DMS53 (cell line): ENCODE measurements at regions not wholly inside any gene's neighbourhood (a gene's known extent, or its start where the extent isn't known, plus 50 kb on each side); places are given as distances from the start of the nearest gene placed in this dataset.

ENCODE experiments used
- DNase-seq: peaks from one replicate; lab custom pipeline; 2025; lab: John Stamatoyannopoulos, UW

DNA sequence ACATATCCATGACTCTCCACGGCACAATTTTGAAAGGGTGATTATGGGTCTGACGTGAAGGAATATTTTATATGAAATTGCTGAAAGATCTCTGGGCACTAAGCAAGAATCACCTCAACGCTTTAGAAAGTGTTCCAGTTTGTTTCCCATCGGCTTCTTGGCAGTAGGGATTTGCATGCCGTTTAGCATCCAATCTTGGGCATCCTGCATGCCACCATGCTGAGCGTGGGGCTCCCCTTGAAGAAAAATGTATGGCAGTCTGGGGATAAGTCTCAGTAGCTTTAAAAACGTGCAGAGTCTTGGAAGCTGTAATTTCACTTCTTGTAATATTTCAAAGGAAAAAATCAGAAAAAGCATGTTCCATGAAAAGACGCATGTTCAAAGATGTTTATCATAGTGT is 151.7 kb downstream of the DMRT2 start:
- no peak for DNase-seq

DNA sequence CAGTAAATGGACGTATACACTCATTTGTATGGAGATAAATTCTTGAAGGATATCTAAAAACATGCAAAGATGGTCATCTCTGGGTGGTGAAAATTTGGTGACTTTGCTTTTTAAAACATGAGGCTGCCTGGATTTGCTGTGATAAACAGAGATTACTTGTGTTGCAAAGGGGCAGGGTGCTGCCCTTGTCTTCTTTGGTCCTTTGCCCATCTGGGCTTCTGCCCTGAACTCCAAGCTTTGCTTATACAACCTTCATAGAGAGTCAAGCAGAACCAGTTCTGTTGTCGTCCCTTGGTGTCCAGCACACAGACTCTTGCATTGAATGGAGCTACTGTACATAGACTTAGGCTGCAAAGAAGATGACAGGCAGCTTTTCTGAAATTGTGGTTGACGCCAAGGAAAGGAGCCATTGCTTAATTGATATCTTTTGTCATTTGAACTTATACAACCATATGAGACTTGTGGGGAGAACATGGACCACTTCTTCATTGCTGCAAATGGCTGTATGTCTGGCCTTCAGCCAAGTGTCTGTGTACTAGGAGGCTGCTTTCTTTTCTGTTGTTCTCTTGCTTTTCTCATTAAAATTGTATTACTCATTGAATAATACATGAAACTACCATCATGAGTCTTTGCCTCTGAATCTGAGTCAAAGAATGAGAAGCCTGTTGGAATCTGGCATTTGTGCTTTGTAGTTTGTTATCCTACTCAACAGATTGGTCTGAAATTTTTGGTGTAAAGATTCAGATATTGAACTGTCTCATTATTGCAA is 152.5 kb downstream of the DMRT2 start:
- DNase-seq = no peak

DNA sequence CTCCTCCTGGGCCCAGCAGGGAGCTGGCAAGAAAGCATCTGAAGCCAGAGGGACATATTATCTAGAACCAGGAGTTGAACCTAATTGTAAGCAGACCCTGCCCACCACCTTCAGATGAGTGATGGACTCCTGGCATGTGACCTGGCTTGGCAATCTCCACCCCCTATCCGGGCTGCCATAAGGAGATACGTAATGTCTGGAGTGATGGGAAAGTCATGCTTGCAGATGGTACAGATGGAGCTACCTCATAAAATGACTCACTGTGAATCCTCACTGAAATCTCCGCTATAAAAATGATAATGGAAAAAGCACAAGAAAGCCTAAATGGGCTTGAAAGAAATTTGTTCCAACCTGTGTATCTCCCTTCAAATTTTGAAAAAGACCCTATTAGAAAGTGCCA is 157.5 kb downstream of the DMRT2 start:
- no peak for DNase-seq

DNA sequence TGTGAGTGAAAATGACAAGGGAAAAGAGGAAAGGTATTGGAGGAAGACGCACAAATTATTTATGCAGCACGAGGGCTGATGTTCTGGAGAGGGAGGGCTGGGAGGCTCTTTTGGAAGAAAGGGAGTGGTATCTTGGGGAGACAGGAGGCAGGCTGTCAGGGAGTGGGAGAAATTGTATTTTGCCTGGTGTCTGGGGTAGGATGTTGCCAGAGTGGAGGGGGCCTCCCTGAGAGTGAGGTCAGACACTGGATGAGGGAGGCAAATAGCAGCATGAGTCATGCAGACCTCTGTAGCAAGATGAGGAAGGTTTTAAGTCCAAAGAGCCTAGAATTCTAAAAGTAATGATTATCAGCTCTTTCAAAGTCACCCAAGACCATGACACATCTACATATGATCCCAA is 158.0 kb downstream of the DMRT2 start:
- peak; percentile 4 for DNase-seq

GRCh38 chr9:1210954-1211353 is 160.8 kb downstream of the DMRT2 start:
- DNase-seq = no peak

DNA sequence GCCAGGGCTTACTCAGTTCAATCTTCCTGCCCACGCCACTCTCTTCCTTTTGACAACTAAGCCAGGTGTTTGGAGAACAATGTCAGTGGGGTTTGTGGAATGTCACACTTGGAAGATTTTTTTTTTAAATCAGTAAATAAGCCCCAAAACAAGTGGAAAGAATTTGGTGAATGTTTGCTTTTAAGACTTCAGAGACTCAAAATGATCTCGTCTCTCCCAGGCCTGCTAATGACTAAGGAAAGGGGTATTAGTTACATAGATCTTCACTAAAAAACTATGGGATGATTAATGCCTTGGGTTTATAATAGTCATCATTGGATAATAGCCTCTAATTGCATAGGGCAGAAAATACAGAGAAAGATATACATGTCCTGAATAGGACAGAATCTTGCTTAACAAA is 166.4 kb downstream of the DMRT2 start:
- DNase-seq = no peak

DNA sequence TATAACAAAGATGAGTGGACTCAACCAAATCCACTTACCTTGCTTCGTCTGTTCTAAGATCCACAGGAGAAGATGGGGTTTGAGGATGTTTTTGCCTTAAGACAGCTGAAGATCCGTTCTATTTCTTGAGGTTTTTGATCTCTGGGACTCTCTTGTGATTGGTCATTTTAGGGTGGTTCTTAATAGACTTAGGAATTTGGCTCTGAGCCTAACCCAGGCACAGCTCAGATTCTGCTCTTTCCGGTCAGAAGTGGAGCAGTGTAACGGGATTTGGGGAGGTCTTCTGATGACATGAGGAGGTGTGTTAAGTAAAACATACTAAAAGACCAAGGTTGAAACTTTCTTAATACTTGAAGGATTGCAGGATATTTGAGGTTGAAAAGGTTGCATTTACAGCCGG is 166.9 kb downstream of the DMRT2 start:
- DNase-seq = no peak

DNA sequence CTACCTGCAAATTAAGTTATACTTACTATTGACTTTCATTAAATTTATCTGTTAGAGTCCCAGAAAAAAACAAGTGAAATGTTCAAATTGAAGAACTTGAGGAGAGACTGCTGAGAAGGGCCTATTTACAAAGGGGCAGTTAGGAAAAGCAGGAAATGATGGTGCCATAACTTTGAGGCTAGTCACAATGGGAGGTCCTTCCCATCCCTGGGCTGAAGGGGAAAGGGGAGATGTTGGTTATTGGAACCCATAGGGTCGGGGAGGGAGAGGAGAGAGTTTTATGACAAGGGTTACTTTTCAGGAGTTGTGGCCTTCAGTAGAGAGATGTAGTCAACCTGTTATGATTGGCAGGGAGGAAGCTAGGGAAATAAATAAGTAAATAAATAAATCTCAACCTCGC is 169.1 kb downstream of the DMRT2 start:
- no peak for DNase-seq

DNA sequence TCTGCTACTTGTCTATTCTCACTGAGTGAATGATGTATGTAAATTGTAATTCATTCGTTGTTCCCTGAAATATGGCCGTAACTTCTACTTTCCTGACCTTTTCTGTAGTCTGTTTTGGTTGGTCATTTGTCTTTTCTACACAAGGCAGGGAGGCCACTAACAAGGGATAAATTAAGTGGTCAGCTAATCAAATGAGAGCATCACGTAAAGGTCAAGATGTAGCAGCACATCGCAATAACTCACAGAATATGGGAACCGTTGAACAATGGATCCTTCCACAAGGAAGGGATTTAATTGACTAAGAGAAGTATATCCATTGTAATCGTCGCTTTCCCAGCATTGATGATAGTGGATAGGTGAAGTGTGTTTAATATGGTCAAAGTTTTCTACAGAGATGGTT is 171.1 kb downstream of the DMRT2 start:
- DNase-seq = no peak

- DNase-seq = no peak
These were observed 172.4 kb downstream of the DMRT2 start for GRCh38 chr9:1222511-1222910.

GRCh38 chr9:1231998-1232919 is 182.1 kb downstream of the DMRT2 start:
- DNase-seq = peak; percentile 21

DNA sequence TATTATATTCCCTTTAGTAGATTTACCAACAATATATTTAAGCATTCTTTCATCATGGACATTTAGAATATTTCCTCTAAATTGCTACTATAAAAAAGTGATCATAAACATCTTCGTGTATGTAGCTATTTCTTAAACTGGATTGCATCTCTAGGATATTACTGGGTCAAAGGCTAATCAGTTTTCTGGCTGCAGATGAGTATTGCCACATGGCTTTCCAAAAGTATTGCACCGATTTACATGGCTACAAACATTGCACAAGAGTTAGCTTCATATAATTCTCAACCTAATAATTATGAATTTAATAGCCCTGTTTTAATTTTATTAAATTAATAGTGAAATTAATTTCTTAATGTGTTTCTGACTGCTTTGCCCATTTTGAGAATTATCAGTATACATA is 183.4 kb downstream of the DMRT2 start:
- no peak for DNase-seq

- DNase-seq = no peak
These were observed 185.5 kb downstream of the DMRT2 start for GRCh38 chr9:1235650-1236049.

DNA sequence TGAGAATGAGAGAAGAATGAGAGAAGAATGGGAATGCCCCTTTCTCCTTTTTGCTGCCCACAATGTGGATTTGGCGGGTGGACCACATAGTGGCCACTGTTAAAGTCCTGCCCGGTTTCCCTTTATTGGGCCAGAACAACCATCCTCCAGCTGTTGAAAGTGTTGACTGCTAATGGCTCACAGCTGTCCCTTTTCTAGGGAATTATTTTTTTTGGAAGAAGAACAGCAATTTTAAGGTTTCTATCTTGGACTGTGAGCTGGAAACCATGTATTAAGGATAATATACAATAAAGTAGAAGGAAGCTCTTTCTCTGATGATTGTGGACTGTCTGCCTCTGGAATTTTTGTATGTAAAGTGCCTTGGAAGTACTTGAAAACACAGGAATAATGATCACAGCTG is 185.9 kb downstream of the DMRT2 start:
- no peak for DNase-seq

DNA sequence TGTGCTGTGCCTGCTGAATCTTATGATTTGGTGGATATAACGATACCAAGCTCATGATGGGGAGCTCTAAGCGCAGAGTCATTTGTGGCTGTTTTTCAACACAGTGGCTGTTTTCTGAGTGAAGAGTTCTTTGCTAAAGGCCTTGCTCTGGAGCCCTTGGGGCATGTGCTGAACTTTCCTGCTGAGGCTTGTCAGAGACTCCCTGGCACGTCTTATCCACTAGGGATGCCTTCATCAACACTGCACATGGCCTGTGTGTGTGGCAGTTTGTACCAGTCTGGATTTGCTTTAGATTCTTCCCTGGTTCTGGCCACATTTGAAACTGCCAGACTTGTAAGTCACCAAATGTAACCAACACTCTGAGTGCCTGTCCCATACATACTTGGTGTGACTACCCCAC is 188.2 kb downstream of the DMRT2 start:
- DNase-seq = no peak

- no peak for DNase-seq
These were observed 198.6 kb downstream of the DMRT2 start for GRCh38 chr9:1248743-1249142.

DNA sequence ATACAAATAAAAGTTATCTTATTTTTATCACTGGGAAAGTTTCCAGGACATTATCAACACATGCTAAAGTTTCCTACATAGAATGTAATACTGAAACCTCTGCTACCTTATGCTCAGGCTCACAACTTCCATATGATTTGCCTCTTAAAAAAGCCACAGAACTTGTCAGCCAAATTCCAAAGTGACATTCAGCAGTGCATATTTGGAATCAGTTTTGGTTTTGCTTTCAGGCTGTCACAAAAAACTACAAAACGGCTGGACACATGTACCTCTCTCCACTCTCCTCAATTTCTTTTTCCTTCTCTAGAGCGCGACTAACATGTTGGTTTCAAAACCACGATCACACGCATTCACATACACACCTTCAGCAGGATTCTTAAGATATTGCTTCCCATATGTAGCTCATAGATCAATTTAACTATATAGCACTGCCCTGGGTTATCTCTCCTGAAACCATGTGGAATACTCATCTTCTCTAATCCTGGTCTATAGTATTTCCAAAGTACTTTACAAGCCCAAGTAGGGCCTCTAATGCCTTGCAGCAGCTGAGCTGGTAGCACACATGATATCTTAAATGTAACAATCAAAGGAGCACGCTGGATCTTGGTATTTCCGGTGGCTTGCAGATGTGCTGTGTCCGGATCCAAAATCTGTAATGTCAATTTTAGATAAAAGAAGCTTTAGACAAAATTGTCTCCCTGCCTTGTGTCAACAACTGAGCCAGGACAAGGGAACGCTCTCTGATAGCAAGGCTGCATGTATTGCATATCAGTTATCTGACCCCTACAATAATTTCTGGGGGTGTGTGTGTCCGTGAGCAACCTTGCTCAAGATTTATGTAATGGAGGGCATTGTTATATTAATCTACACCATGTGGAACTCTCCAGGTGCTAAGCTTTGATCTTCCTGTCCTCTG is 203.2 kb downstream of the DMRT2 start:
- no peak for DNase-seq

GRCh38 chr9:1254071-1254470 is 203.9 kb downstream of the DMRT2 start:
- no peak for DNase-seq

- DNase-seq = no peak
These were observed 206.0 kb downstream of the DMRT2 start for GRCh38 chr9:1256178-1256577.

- DNase-seq = no peak
These were observed 211.1 kb downstream of the DMRT2 start for GRCh38 chr9:1261266-1261665.

DNA sequence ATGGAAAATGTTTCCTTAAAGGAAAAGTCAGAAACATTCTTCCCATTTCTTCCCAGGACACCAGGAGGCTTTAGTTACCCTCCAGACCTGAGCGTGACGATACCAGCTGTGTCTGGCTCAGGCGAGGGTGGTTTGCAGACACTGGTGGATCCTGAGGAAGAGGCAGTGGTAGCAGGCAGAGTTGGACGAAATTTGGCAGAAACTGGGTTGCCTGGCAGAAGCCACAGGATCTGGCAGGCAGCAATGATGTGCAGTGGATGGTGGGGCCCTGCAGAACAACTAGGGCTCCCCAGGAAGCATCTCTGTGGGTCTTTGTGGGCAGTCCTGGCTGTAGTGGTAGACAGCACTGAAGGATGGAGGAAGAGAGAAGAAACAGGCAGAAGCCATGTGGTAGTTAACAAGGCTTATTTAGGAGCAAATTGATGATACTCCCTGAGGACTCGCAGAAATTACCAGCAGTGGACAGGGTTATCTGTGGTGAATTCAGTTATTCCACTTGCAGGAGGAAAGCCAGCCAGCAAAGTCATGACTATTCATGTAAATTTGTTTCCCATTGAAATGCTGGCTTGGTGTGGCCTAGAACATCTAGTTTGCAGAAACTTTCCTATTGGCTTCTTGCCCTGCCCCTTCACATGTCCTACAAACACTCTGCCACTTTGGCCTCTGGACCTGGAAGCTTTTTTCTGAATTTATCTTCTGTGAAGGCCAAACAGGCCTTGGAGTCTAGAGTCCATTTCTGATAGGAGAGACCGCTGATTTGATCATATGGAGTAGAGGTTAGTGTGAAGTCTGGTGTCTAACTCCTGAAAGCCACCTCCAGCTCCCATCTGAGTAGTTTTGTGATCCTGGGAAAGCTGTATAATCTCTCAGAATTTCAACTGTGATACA is 212.0 kb downstream of the DMRT2 start:
- DNase-seq = no peak
